ENCODE measurements at regions not wholly inside any gene's neighbourhood (a gene's known extent, or its start where the extent isn't known, plus 50 kb on each side); places are given as distances from the start of the nearest gene placed in this dataset.

- TF ChIP-seq CTCF (IDR thresholded peaks at IDR 0.05) (peak in 6 of 7 experiments; percentile 18 to 54 (median 44)), POLR2A (IDR thresholded peaks at IDR 0.05) (no peak)
Observed at GRCh38 chr4:15238720-15239119, 189.1 kb upstream of the C1QTNF7 start.

Measured in body of pancreas (tissue), 4 donors.